T-helper 1 cell (primary cell): ENCODE measurements at regions not wholly inside any gene's neighbourhood (a gene's known extent, or its start where the extent isn't known, plus 50 kb on each side); places are given as distances from the start of the nearest gene placed in this dataset.
"Not testable (repeated sequence)": the region's sequence is repeated elsewhere in the genome, so short reads cannot be mapped to it uniquely, and the experiment has no call there.

Experiments used
- DNase-seq, 5 donors: peaks; one replicate each; pipeline ENCODE4 v3.0.0-alpha.2; 2012 to 2020

GRCh38 chr6:168255283-168255881 lies 64.2 kb downstream of the DACT2 start:
- no peak for DNase-seq

- DNase-seq: no peak
Observed at GRCh38 chr6:168252267-168252666, 67.3 kb downstream of the DACT2 start.

GRCh38 chr6:168250250-168250649 lies 69.3 kb downstream of the DACT2 start:
- DNase-seq: no peak

GRCh38 chr6:168249746-168250145 lies 69.8 kb downstream of the DACT2 start:
- no peak for DNase-seq

GRCh38 chr6:168248148-168248620 lies 71.4 kb downstream of the DACT2 start:
- DNase-seq: no peak

GRCh38 chr6:168247443-168248147 lies 72.0 kb downstream of the DACT2 start:
- no peak for DNase-seq

GRCh38 chr6:168244961-168245551 lies 74.5 kb downstream of the DACT2 start:
- DNase-seq: no peak

- DNase-seq: peak in 1 of 5 donors; percentile 67
Observed at GRCh38 chr6:168243812-168244376, 75.7 kb downstream of the DACT2 start.

GRCh38 chr6:168242940-168243225 lies 76.7 kb downstream of the DACT2 start:
- no peak for DNase-seq

- DNase-seq: no peak
Observed at GRCh38 chr6:168242111-168242939, 77.3 kb downstream of the DACT2 start.

- DNase-seq: no peak
Observed at GRCh38 chr6:168240160-168240559, 79.4 kb downstream of the DACT2 start.

- no peak for DNase-seq
Observed at GRCh38 chr6:168239044-168239773, 80.4 kb downstream of the DACT2 start.

GRCh38 chr6:168238159-168238909 lies 81.2 kb downstream of the DACT2 start:
- peak in 1 of 5 donors; percentile 70 for DNase-seq

GRCh38 chr6:168233875-168234213 lies 85.7 kb downstream of the DACT2 start:
- DNase-seq: not testable (repeated sequence)

GRCh38 chr6:168232989-168233874 lies 86.3 kb downstream of the DACT2 start:
- no peak for DNase-seq

- no peak for DNase-seq
Observed at GRCh38 chr6:168232528-168232927, 87.0 kb downstream of the DACT2 start.

- DNase-seq: no peak
Observed at GRCh38 chr6:168232062-168232461, 87.5 kb downstream of the DACT2 start.

- DNase-seq: no peak
Observed at GRCh38 chr6:168231393-168231957, 88.1 kb downstream of the DACT2 start.

- no peak for DNase-seq
Observed at GRCh38 chr6:168229368-168229752, 90.2 kb downstream of the DACT2 start.

GRCh38 chr6:168228676-168229367 lies 90.8 kb downstream of the DACT2 start:
- no peak for DNase-seq
